HepG2 (cell line): ENCODE measurements at regions not wholly inside any gene's neighbourhood (a gene's known extent, or its start where the extent isn't known, plus 50 kb on each side); places are given as distances from the start of the nearest gene placed in this dataset.

Source experiments
- ATAC-seq: fragments of 200-7000 bp; cut with Tn5 transposase; 3 replicates; pipeline ENCODE4 v1.9.1; 2020; ENCODE audit warnings: mild to moderate bottlenecking, moderate library complexity
- BruUV-seq: library from RNA; stranded (reverse); fragments of 400-500 nt; replicated peaks from 2 replicates; lab custom pipeline; 2021; lab: Mats Ljungman, UMichigan
- CTCF ChIA-PET: fragments of 300-600 bp; formaldehyde crosslinking; extraction: SDS; loops from one replicate; lab custom pipeline; 2021; ENCODE audit warnings: low total read pairs, inconsistent platforms, low intra/inter-chr PET ratio; lab: Yijun Ruan, JAX
- POLR2A ChIA-PET: fragments of 350-600 bp; sonication (Branson Sonifier 250); formaldehyde crosslinking; loops from one replicate; lab custom pipeline; 2020; ENCODE audit warnings: antibody characterized with exemption, inconsistent platforms; lab: Yijun Ruan, JAX
- DNase-seq: peaks from one replicate; pipeline ENCODE4 v3.0.0-alpha.2; 2015; ENCODE audit warnings: low spot score
- FAIRE-seq: peaks from 3 replicates; lab custom pipeline; 2011; peaks lifted over from hg19 to GRCh38; lab: Jason Lieb, UNC
- H2AFZ ChIP-seq: one replicate; pipeline ENCODE4 v1.6.1; 2011; ENCODE audit warnings: low read length, inconsistent platforms
- H3K27ac ChIP-seq: fragments of 300-600 bp; 3 replicates; pipeline ENCODE4 v1.8.0; 2011; ENCODE audit warnings: mixed run types, mild to moderate bottlenecking, mixed read lengths, low read length, inconsistent platforms; ENCODE audit not compliant: insufficient read depth; ENCODE audit errors: extremely low read length
- H3K27me3 ChIP-seq, 2 experiments: fragments of 200-600 bp in 1 of 2; 2 replicates in 1 of 2; 3 replicates in 1 of 2; pipeline versions ENCODE4 v1.6.0 to v1.8.0; 2011; ENCODE audit warnings: low read length in 2 of 2, mild to moderate bottlenecking in 2 of 2, moderate library complexity in 2 of 2, inconsistent platforms in 1 of 2; ENCODE audit not compliant: insufficient read depth in 2 of 2, control insufficient read depth in 1 of 2
- H3K36me3 ChIP-seq, 2 experiments: fragments of 200-600 bp in 1 of 2; replicated peaks in 1 of 2; 2 replicates in 1 of 2; 3 replicates in 1 of 2; pipeline versions ENCODE4 v1.5.1 to v1.8.0; 2011; ENCODE audit warnings: low read length in 2 of 2, inconsistent platforms in 1 of 2; ENCODE audit not compliant: insufficient read depth in 2 of 2, control insufficient read depth in 1 of 2
- H3K4me1 ChIP-seq: 2 replicates; pipeline ENCODE4 v1.5.1; 2012; ENCODE audit warnings: low read length, inconsistent platforms; ENCODE audit not compliant: insufficient read depth
- H3K4me2 ChIP-seq: 2 replicates; pipeline ENCODE4 v1.6.0; 2011; ENCODE audit warnings: low read depth, low read length, inconsistent platforms
- H3K4me3 ChIP-seq, 3 experiments: fragments of 200-600 bp in 1 of 3; sonication (generic), shearing (Covaris generic) in 1 of 3; replicated peaks in 1 of 3; 2 replicates each; pipeline ENCODE4 v1.5.1; 2011 to 2016; ENCODE audit warnings: low read length in 3 of 3, inconsistent platforms in 2 of 3, low read depth in 2 of 3, mild to moderate bottlenecking in 2 of 3, control low read depth in 1 of 3, mixed read lengths in 1 of 3; ENCODE audit not compliant: insufficient read depth in 1 of 3
- H3K79me2 ChIP-seq: one replicate; pipeline ENCODE4 v1.6.1; 2011; ENCODE audit warnings: low read length, inconsistent platforms; ENCODE audit not compliant: insufficient read depth
- H3K9ac ChIP-seq: 2 replicates; pipeline ENCODE4 v1.6.0; 2011; ENCODE audit warnings: mild to moderate bottlenecking, low read depth, low read length, inconsistent platforms; ENCODE audit not compliant: insufficient read depth
- H3K9me3 ChIP-seq: 2 replicates; pipeline ENCODE4 v1.5.1; 2012; ENCODE audit warnings: mild to moderate bottlenecking, low read length
- H4K20me1 ChIP-seq: 2 replicates; pipeline ENCODE4 v1.6.0; 2011; ENCODE audit warnings: inconsistent platforms, mild to moderate bottlenecking, low read length, moderate library complexity; ENCODE audit not compliant: insufficient read depth
- DPF2 ChIP-seq: sonication (generic); formaldehyde crosslinking; IDR thresholded peaks from 2 replicates; pipeline ENCODE4 v1.4.0; 2020; ENCODE audit warnings: mild to moderate bottlenecking, low read depth, missing genetic modification reagents, borderline replicate concordance
- FOXJ3 ChIP-seq: sonication (generic); formaldehyde crosslinking; IDR thresholded peaks from 2 replicates; pipeline ENCODE4 v1.4.0; 2020; ENCODE audit warnings: missing genetic modification reagents, mild to moderate bottlenecking, borderline replicate concordance
- HDAC2 ChIP-seq: sonication (generic); formaldehyde crosslinking; IDR thresholded peaks from 2 replicates; pipeline ENCODE4 v1.4.0; 2020; ENCODE audit warnings: missing genetic modification reagents
- STAT6 ChIP-seq: sonication (generic); formaldehyde crosslinking; IDR thresholded peaks from 2 replicates; pipeline ENCODE4 v1.4.0; 2020; ENCODE audit warnings: missing genetic modification reagents, mild to moderate bottlenecking, borderline replicate concordance
- THAP8 ChIP-seq: sonication (generic); formaldehyde crosslinking; IDR thresholded peaks from 2 replicates; pipeline ENCODE4 v1.5.1; 2020; ENCODE audit warnings: missing genetic modification reagents, mild to moderate bottlenecking, borderline replicate concordance
- ZHX2 ChIP-seq, 2 experiments: sonication (generic) in 1 of 2; formaldehyde crosslinking in 1 of 2; IDR thresholded peaks; 2 replicates each; pipeline versions ENCODE4 v1.6.1 to v1.9.0; 2014 to 2022; ENCODE audit warnings: antibody characterized with exemption in 1 of 2, borderline replicate concordance in 1 of 2, inconsistent platforms in 1 of 2, low read depth in 1 of 2, missing genetic modification reagents in 1 of 2
- WGBS: methylation state at CpG from one replicate; pipeline ENCODE4 v1.1.6; 2017; ENCODE audit warnings: low lambda C conversion rate; 5-methylcytosine and 5-hydroxymethylcytosine counted together
- in situ Hi-C: cut with HindIII; loops from 2 replicates; pipeline ENCODE4 v1.10.0; 2017; ENCODE audit warnings: low pct_unique_long_range_greater_than_20kb; ENCODE audit not compliant: extremely low pct_ligation_motif_present
- intact Hi-C: fragments of 100-400 bp; cut with micrococcal nuclease; formaldehyde crosslinking; loops from one replicate; pipeline ENCODE4 v1.10.0; 2022; ENCODE audit not compliant: unreplicated experiment

- in situ Hi-C loops (no loop called here), intact Hi-C loops (no loop called here)
- BruUV-seq, result no TSS peak
- Histone ChIP-seq H3K4me3 (no peak overlapping the region), H3K79me2 (no peaks in the 10 kb centered on the region), H2AFZ (no peak overlapping the region), H3K9me3 (no peaks in the 10 kb centered on the region), H3K4me1 (no peaks in the 10 kb centered on the region)
- TF ChIP-seq THAP8 (CRISPR knock-in tag) (no peak), FOXJ3 (no peak), STAT6 (no peak), ZHX2 (IDR thresholded peaks at IDR 0.05; ENCODE audit: low read depth) (no peak), ZHX2 (CRISPR knock-in tag; IDR thresholded peaks at IDR 0.05; ENCODE audit: borderline replicate concordance) (no peak), DPF2 (CRISPR knock-in tag) (no peak), HDAC2 (no peak)
- TF ChIP-seq, all 625 proteins: peak for 0
- no peak for FAIRE-seq
- Histone ChIP-seq H3K9ac (no peak overlapping the region), H3K4me2 (no peak overlapping the region), H3K27me3 (no peaks in the 10 kb centered on the region), H3K36me3 (no peaks in the 10 kb centered on the region), H4K20me1 (no peaks in the 10 kb centered on the region), H3K27ac (no peak overlapping the region)
- POLR2A ChIA-PET, result no interaction called here
- CTCF ChIA-PET, result no interaction called here
- no peak for ATAC-seq
- 44% methylated on average over 2 of the region's 2 CpGs for WGBS
- no peak for DNase-seq
These were observed 132.1 kb upstream of the PAX6 start for GRCh38 chr11:31943056-31943780.
